ENCODE measurements at regions not wholly inside any gene's neighbourhood (a gene's known extent, or its start where the extent isn't known, plus 50 kb on each side); places are given as distances from the start of the nearest gene placed in this dataset.

GRCh38 chr2:43060390-43061016 is 165.9 kb downstream of the ZFP36L2 start:
- TF ChIP-seq, protein P1, sequence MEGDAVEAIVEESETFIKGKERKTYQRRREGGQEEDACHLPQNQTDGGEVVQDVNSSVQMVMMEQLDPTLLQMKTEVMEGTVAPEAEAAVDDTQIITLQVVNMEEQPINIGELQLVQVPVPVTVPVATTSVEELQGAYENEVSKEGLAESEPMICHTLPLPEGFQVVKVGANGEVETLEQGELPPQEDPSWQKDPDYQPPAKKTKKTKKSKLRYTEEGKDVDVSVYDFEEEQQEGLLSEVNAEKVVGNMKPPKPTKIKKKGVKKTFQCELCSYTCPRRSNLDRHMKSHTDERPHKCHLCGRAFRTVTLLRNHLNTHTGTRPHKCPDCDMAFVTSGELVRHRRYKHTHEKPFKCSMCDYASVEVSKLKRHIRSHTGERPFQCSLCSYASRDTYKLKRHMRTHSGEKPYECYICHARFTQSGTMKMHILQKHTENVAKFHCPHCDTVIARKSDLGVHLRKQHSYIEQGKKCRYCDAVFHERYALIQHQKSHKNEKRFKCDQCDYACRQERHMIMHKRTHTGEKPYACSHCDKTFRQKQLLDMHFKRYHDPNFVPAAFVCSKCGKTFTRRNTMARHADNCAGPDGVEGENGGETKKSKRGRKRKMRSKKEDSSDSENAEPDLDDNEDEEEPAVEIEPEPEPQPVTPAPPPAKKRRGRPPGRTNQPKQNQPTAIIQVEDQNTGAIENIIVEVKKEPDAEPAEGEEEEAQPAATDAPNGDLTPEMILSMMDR (conservative IDR thresholded peaks at IDR 0.05; ENCODE audit: low read length) = no peak
- no peak for TF ChIP-seq EZH2phosphoT487 (IDR thresholded peaks at IDR 0.05; ENCODE audit: borderline replicate concordance, low read depth, low read length)
- no peak overlapping the region for H3K4me3 ChIP-seq (ENCODE audit: low read depth, low read length, poor library complexity, severe bottlenecking)
- H3K79me2 ChIP-seq (ENCODE audit: insufficient read depth, low read depth, low read length) = no peaks in the 10 kb centered on the region
- no peak overlapping the region for H3K27ac ChIP-seq (ENCODE audit: low read depth, low read length, poor library complexity, severe bottlenecking)
- no peak overlapping the region for H3K4me2 ChIP-seq (ENCODE audit: low read length)
- H2AFZ ChIP-seq (ENCODE audit: low read length) = no peak overlapping the region
- no TSS peak for BruUV-seq (replicated peaks)
- H4K20me1 ChIP-seq (ENCODE audit: insufficient read depth, low read length) = no peaks in the 10 kb centered on the region
- no peaks in the 10 kb centered on the region for H3K36me3 ChIP-seq (ENCODE audit: insufficient read depth, low read length)
- ChIA-PET POLR2A (no interaction called here), CTCF (ENCODE audit: unreplicated experiment) (no interaction called here)
- H3K9me2 ChIP-seq (ENCODE audit: insufficient read depth, low read length) = no peaks in the 10 kb centered on the region
- no peaks in the 10 kb centered on the region for H3K9me3 ChIP-seq (ENCODE audit: low read length)
- DNase-seq (ENCODE audit: low spot score) = no peak
- no peaks in the 10 kb centered on the region for H3K4me1 ChIP-seq (ENCODE audit: insufficient read depth, low read length, poor library complexity, severe bottlenecking)
- intact Hi-C loops (cut with micrococcal nuclease; ENCODE audit: unreplicated experiment) = no loop called here

- no peak for DNase-seq (ENCODE audit: low spot score)
- BruUV-seq (replicated peaks) = no TSS peak
Measured at GRCh38 chr2:43059183-43059897, 167.1 kb downstream of the ZFP36L2 start.

More at GRCh38 chr2:43059183-43059897, 167.1 kb downstream of the ZFP36L2 start:
- no peak overlapping the region for H3K4me2 ChIP-seq (ENCODE audit: low read length)
- no peaks in the 10 kb centered on the region for H3K4me1 ChIP-seq (ENCODE audit: insufficient read depth, low read length, poor library complexity, severe bottlenecking)
- ChIA-PET POLR2A (interaction anchor here (0.6 kb wide), 1 partner anchor 1109 kb away, joined by 4 read pairs; no protein-coding TSS in a partner anchor), CTCF (ENCODE audit: unreplicated experiment) (no interaction called here)
- no peak overlapping the region for H3K4me3 ChIP-seq (ENCODE audit: low read depth, low read length, poor library complexity, severe bottlenecking)
- H2AFZ ChIP-seq (ENCODE audit: low read length) = no peak overlapping the region
- H4K20me1 ChIP-seq (ENCODE audit: insufficient read depth, low read length) = no peaks in the 10 kb centered on the region
- intact Hi-C loops (cut with micrococcal nuclease; ENCODE audit: unreplicated experiment) = no loop called here
- H3K9me2 ChIP-seq (ENCODE audit: insufficient read depth, low read length) = no peaks in the 10 kb centered on the region
- H3K27ac ChIP-seq (ENCODE audit: low read depth, low read length, poor library complexity, severe bottlenecking) = no peak overlapping the region
- no peaks in the 10 kb centered on the region for H3K79me2 ChIP-seq (ENCODE audit: insufficient read depth, low read depth, low read length)
- H3K36me3 ChIP-seq (ENCODE audit: insufficient read depth, low read length) = no peaks in the 10 kb centered on the region
- H3K9me3 ChIP-seq (ENCODE audit: low read length) = no peaks in the 10 kb centered on the region
- TF ChIP-seq, protein P1 (conservative IDR thresholded peaks at IDR 0.05; ENCODE audit: low read length) = no peak
- TF ChIP-seq EZH2phosphoT487 (IDR thresholded peaks at IDR 0.05; ENCODE audit: borderline replicate concordance, low read depth, low read length) = no peak

Measured in OCI-LY7 (cell line).